GM21619 (cell line): ENCODE measurements at regions not wholly inside any gene's neighbourhood (a gene's known extent, or its start where the extent isn't known, plus 50 kb on each side); places are given as distances from the start of the nearest gene placed in this dataset.

Experiments used
- ATAC-seq: cut with Tn5 transposase; IDR thresholded peaks from one replicate; pipeline ENCODE4 v1.9.1; 2021; ENCODE audit not compliant: unreplicated experiment

DNA sequence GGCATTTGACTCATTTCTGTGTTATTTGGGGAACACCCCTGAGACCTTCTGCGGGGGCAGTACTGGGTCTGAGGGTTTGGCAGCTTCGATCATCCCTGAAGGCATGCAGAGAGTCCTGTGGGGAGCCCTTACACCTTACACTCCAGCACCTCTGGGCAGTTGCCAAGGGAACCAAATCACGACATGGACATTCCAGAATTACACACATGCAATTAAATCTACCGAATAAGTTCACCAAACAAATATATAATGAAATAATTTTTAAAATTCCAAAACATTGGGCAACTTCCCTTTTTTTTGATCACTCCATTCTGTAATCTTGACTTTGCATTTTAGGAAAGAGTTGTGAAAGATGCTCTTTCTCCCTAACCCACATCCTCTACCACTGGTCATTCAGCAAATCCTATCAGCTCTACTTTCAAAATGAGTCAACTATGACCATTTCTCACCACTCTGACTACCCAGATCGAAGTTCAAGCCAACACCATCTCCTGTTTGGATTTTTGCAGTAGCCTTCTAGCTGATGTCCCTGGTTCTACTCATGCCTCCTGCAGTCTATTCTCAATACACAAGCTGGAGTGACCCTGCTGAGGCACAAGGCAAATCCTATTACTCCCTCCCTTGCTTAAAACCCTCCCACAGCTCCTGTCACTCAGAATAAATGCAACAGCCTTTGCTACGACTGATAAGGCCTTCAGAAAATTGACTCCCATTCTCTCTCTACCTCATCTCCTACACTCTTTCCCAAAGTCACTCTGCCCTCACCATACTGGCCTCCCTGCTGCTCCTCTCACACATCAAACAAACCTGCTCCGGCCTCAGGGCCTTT lies 533.3 kb downstream of the HACE1 start:
- peak; percentile 71 for ATAC-seq

DNA sequence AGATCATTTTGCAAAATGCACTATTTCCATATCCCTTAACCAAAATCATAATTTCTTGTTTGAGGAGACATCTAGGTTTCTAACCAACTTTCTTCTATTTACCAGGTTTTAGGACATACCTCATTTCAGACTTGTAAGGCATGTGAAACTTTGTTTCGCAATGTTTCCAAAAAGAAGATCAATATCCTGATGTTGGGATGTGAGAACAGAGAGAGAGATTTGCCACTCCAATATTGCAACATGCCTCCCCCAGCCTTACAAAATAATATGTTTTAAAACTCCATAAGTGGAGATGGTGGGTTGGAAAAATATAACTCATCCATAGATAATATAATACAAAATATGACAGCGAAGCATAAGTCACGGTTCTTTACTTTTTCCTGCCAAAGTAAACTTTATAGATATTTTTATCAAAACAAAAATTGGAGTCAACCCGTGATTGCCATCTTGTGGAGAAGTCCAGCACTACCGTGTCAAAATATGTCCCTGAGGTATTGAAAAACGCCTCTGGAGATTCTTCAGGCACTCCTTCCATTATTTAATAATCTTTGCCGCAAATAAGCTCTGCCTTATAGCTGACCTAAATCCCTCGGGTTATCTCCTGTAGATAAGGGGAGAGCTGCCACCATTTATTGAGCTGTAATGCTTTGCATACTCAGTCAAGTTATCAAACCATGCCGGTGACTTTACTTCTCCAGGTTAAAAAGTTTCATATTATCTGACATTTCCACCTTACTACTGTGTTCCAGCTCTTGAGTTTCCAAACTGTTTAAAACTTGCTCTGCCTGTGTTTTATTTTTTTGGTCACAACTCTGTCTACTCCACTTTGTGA lies 534.2 kb downstream of the HACE1 start:
- ATAC-seq = no peak

DNA sequence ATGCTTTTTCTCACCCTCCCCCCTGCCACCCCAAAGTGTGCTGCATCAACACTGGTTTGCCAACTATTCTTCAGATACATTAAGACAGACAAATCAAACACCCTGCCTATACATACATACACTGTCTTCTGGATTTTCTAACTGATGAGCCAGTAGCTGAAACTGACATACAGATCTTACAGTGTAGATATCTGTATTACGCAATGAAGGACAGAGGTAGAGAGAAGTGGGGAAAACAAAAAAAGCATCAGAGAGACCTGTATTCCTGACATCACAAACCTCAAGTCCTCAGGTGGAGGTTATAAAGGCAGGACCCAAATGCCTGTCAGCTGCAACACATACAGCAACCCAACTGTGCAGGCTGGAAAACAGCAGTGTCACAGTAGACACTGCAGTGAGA lies 535.4 kb downstream of the HACE1 start:
- ATAC-seq = no peak

DNA sequence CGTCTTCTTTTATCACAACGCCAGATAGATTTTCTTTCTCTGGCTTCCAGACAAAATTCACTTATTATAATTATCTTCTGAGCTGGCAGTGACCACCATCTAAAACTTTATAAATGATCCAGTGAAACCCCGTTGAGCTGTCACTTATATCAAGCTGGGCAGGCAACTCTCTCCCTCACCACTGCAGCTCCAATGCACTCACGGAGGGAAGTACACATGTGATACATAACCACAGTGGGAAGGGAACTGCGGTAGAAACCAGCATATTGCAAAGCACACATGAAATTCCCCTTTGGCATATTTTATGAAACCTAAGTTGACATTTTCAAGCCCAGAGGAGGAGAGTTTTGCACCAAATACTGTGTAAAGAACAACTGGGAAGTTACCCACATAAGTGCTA lies 536.9 kb downstream of the HACE1 start:
- ATAC-seq = no peak

DNA sequence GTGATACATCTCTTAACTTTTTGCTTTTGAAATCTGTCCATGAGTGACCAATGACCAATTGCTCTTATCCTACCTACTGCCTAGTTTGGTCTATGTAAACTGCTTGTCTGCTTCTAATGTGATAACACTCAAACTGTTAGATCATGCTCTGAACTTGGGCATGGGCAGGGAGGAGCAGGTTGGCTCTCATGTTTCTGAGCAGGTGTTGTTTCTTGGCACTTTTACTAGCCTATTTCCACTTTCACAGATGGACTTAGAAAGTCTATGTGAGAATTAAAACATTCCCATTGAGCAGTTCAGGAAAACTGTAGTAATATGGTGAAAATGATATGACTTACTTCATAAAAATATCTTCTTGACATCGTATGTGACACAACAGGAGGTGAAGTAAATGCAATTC lies 538.4 kb downstream of the HACE1 start:
- ATAC-seq = no peak

DNA sequence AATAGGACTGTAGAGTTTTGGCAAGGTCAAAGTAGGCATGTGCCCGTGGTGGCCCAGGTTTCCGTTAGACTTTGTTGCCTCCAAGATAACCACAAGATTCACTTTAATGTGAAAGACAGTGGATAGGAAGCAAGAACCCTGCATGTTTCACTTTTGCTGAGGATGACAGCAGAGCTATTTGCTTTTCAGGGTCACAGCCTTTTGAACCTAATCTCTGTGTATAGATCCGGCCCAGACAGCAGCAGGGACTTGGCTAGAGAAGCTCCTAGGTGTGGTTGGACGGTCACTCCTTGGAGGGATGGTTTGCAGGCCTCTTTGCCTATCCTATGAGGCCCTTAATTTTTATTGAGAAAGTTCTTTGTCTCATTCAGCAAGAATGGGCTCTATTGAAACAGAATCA lies 538.8 kb downstream of the HACE1 start:
- ATAC-seq = no peak

DNA sequence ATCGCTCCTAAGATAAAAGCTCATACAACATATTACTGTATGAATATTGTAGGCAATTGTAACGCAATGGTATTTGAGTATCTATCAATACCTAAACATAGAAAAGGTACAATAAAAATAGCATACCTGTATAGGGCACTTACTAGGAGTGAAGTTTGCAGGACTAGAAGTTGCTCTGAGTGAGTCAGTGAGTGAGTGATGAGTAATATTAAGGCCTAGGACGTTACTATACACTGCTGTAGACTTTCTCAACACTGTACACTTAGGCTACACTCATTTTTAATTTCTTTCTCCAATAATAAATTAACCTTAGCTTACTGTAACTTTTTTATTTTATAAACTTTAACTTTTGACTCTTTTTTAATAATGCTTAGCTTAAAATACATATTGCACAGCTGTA lies 546.9 kb downstream of the HACE1 start:
- ATAC-seq = no peak

DNA sequence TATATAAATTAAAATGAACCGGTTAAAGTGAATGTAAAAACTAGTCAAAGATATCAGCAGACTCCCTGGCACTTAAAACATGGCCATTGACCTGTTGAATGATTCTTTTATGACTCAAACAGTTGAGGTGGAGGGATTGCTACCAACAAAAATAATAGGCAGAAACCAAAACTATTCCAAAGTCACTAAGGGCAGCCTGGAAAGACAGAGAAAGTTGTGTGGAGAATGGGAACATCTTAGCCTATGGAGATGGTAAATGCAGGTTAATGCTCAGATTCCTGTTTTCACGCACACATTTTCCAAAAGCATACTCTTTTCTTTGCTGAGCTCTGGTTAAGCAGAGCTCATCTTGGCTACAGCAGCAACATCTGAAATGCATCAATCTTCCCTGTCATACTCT lies 553.5 kb downstream of the HACE1 start:
- ATAC-seq = no peak

DNA sequence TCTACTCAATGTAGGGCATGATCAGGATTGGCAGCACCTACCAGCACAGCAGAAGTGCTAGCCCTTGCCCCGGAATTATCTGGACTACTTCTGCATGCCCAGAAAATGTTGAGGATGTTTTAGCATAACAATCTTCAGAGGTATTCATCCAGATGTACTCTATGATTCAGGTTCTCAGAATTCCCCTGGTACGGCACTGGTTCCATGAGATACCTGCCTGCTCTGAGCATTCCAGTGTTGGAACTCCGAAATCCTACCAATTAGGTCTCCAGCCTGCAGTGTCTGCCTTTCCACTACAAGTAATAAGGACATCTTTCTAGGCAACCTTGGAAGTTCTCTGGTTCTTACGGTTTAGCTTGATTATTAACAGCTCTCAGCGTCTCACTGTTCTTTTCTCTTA lies 554.5 kb downstream of the HACE1 start:
- ATAC-seq = no peak

DNA sequence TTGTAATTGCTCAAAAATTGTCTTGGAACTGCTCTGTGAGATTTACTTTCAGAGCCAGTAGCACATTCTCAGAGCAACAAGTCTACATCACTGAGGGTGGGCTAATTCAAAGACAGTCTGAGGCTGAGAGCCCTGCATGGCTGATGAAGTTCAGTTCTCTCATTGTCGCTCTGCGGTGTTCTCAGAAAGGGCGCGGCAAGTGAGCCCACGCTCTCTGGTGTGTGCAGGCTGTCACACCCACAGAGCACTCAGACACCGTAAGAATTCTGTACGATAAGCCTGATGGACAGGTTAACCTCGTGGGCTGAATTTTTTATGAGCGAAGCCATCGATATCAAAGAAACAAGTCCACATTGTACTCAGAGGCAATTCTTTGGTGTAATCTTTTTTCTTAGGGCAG lies 557.8 kb downstream of the HACE1 start:
- ATAC-seq = no peak

DNA sequence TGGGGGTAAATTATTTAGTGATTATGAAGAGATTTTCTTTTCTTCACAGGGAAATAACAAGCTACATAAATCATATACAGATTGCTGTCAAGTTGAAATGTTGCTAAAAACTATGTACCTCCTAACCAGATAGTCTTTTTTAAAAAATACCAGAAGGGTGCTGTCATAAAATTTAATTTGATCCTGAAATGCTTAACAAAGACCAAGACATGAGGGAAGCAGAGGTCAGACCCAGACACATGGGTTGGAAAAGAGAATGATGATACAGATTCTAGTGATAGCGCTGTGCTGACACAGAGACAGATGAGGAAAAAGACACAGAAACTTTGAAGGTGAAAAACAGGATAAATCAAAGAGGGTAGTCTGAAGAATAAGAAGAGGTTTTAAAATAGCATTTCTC lies 573.1 kb downstream of the HACE1 start:
- ATAC-seq = no peak

DNA sequence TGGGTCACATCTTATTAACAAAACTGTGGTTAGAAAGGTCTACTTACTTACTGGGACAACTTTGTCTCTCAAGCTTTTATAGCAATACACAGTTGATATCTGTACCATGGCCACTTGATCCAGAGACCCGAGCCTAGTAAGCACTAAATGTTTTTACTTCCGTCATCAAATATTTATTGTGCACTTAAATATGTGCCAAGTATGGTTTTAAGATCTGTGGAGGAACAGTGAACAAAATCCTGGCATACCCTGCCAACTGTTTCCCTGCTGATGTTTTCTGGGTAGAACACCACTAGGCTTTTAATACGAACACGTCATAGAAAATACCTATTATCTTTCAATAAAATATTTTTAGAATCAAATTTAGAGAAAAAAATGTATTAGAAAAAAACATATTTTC lies 574.8 kb downstream of the HACE1 start:
- no peak for ATAC-seq

DNA sequence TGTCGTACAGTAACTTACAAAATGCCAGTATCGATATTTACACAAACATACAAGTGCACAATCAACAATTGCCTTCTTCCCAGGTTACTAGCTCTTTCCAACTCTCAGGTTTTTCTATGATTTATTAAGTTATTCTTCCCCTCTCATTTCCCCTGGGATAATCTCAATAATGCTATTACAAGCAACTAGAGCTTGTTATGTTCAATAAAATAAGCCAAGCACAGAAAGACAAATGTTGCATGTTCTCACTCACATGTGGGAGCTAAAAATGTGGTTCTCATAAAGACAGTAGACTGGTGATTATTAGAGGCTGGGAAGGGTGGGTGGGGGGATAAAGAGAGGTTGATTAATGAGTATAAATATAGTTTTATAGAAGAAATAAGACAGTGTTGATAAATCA lies 577.1 kb downstream of the HACE1 start:
- ATAC-seq = no peak

DNA sequence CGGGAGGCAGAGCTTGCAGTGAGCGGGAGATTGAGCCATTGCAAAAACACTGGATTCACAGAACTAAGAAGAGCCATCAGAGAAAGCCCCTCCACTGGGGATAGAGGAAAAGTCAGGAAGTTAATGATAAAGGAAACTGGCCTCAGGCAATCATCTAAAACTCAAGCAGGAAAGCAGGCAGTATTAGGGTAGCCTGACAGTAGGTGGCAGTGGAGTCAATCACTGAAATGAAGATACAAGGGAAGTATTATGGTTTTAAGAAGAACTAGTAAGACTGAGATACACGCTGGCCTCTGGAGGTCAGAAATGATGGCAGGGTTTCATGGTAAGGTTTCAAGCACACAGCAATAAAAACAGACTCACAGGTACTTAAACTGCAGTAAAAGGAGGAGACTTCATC lies 578.3 kb downstream of the HACE1 start:
- no peak for ATAC-seq

DNA sequence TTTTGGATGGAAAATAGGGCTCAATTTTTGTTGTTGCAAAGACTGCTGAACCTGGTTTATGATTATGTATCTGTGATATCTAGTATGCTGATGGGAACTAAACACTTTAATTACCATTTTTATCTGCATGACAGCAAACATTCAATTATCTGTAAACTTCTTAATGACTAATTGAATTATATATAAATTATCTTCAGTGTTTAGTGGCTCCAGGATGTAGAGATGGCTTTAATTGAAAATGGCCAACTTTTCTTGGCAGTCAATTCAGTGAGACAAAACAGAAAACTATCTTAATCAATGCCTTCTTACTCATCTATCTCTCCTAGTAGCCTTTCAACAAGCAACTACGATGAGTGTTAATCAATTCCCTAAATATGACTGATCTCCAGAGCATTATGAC lies 591.3 kb downstream of the HACE1 start:
- no peak for ATAC-seq

DNA sequence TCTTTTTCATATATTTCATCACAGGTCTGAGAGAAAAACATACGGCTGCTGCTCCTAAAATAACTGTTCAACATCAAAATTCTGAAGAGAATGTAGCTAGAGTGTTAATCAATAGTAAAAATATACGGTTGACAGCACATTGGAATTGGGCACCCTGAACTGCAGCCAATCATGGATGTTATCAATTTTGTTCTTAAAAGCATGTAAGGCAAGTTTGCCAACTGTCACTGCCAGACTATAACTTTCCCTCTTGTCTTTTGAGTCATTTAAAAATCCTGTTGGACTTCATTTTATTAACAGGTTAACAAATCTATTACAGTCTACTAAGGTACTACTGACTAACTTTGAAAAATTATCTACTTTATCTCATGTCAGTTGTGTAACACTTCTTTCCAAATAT lies 592.8 kb downstream of the HACE1 start:
- no peak for ATAC-seq

DNA sequence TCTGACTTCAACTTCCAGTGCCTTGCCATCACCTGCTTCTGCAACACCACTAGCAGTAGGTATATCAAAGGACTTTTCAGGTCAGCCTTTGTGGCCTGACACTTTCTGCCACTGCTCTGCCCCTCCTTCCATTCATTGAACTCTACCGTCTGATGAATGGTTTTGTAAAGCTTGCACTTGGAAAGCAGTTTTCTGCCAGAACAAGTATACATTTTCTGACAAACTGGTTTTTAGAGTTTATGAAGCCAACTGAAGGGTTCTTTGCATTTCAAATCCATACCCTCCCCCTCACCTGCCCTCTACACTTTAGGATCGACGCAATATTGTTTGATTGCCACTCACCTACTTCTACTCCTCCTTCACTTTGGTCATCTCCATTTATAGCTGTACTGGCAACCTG lies 603.1 kb downstream of the HACE1 start:
- ATAC-seq = no peak

DNA sequence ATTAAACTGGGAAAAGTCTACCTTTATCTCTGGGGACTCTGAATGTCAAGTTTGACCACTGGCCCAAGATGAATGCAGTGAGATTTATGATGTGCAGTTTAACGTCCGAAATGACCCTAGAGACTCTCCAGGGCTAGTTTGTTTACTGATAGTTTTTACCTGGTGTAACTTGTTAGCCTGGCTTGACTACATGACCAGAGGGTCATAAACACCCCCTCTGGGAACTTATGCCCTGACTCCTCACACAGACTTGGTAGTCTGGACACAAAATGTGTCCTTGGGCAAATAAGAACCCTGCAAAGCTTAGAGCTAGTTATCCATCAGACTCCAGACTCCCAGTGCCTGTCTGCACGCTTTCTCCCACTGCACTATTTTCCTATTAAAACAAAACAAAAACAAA lies 606.5 kb downstream of the HACE1 start:
- no peak for ATAC-seq

DNA sequence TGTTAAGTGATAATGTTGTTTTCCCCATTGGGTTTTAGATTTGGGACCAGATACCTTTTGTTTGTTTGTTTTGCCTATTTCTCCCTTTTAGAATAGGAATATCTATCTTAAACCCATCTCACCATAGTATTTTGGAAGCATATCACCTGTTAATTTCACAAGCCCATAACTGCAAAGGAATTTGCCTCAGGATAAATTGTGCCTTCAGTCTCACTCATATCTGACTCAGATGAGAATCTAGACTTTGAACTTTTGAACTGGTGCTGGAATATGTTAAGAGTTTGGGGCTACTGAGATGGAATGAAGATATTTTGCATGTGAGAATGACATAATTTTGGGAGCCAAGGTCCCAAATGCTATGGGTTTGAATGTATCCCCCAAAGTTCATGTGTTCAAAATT lies 607.4 kb downstream of the HACE1 start:
- ATAC-seq = no peak

DNA sequence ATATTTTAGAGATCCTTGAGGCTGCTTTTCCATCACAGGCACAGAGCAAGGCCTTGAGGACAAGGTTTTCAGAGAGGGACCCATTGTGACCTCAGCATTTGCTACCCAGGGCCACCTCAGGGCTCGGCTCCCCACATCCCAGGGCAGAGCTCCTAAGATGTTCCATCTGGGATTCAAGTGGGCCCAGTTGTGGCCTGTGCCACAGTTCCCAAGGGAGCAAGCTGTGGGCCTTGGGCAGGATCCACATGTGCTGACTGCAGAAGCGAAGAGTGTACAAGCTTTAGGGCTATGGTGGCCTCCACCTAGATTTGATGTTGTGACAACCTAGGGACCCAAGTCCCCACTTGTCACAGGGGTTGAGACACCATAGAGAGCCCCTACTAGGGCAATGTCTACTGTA lies 608.1 kb downstream of the HACE1 start:
- ATAC-seq = no peak

DNA sequence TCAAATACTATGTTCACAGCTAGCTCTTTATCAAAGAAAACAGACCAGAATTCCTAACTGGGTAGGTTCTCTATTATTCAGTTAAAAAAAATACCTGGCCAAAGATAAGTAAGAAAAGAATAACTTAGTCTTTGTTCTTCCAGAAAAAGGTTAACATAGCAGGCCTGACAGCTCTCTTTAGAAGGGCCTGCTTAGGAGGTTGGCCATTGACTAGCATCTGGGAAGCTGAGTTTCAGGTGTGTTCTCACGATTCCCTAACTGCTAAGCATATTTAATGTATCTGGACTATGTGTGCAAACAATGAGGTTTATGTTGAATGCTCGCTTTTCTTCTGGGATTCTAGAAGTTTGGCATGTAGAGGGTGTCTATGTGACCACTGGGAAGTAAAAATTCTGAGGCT lies 618.9 kb downstream of the HACE1 start:
- no peak for ATAC-seq

DNA sequence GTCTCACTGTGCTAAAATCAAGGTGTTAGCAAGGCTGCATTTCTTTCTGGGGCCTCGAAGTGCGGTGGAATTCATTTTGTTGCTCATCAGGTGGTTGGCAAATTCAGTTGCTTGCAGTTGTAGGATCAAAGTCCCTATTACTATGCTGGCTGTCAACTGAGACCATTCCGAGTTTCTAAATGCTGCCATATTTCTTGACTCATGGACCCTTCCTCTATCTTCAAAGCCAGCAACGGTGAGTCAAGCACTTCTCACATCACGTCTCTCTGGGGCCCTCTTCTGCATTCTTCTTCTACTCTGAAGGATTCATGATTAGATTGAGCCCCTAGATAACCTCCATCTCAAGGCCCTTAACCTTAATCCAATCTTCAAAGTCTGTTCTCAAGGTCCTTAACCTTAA lies 619.7 kb downstream of the HACE1 start:
- ATAC-seq = no peak

DNA sequence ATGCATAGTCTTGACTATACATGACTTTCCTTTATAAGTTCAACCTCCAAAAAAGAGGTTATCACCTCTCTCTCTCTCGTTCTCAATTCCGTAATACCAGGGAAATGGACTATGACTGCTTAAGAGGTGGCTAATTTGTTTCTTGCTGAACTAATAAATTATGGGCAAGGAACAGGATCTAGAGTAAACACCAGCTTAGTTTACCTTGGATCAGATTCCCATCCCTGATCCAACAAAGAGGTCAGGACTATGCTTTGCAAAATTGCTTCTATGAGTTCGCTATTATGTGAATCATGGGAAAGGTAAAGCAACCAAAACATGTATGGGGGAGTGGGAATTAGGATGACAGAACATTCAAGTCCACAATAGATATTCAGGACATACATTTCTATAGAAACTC lies 630.7 kb downstream of the HACE1 start:
- ATAC-seq = no peak
